ENCODE measurements at regions not wholly inside any gene's neighbourhood (a gene's known extent, or its start where the extent isn't known, plus 50 kb on each side); places are given as distances from the start of the nearest gene placed in this dataset.
A peak's percentile ranks its signal among the peaks of the same experiment; 100 is the strongest.

DNA sequence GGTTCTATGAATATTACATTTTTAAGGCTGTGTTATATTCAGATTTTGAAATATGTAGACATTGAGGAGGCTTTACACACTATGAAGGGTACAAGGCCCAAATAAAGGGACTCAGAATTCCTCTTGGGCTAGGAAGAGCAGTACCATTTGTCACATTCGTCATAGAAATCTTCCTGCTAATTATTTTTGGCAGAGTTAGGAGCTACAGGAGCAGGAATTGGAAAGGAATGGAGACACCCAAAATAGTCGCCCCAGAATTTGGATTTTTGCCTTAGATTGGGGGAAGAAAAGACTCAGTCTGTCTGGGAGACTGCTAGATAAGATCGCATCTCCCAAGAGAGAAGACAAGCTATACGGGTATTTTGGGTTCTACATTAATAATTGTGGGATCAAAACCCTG lies 176.4 kb upstream of the DACH1 start:
- no peaks in the 10 kb centered on the region for H3K27me3 ChIP-seq (replicated peaks; ENCODE audit: control insufficient read depth, insufficient read depth, low read length)
- no peak overlapping the region for H3K9ac ChIP-seq (ENCODE audit: low read length)
- H3K36me3 ChIP-seq (ENCODE audit: control insufficient read depth, insufficient read depth, low read length, severe bottlenecking): no peaks in the 10 kb centered on the region
- no peaks in the 10 kb centered on the region for H3K9me3 ChIP-seq (ENCODE audit: control insufficient read depth, low read length)
- no peaks in the 10 kb centered on the region for H3K4me1 ChIP-seq (ENCODE audit: control insufficient read depth, insufficient read depth, low read length)
- H3K4me3 ChIP-seq (ENCODE audit: low read length): no peak overlapping the region
- no peak for DNase-seq (ENCODE audit: low read depth)

DNA sequence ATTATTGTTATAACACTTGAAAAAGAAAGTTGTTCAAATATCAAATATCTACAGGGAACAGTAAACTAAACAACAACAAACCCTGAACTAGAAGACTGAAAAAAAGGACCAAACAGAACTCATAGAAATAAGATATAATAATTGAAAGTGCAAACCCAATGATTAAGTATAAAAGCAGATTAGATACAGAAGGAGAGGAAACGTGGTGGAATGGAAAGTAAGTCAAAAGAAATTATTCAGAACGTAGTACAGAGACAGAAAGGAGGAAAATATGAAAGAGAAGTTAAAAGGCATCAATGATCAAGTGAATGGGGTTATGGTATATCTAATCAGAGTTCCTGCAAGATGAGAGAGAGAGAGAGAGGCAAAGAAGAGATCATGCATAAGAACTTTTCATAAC lies 174.2 kb upstream of the DACH1 start:
- Histone ChIP-seq H3K4me1 (ENCODE audit: control insufficient read depth, insufficient read depth, low read length) (no peaks in the 10 kb centered on the region), H3K36me3 (ENCODE audit: control insufficient read depth, insufficient read depth, low read length, severe bottlenecking) (no peaks in the 10 kb centered on the region), H3K9me3 (ENCODE audit: control insufficient read depth, low read length) (no peaks in the 10 kb centered on the region), H3K4me3 (ENCODE audit: low read length) (no peak overlapping the region), H3K27me3 (replicated peaks; ENCODE audit: control insufficient read depth, insufficient read depth, low read length) (no peaks in the 10 kb centered on the region), H3K9ac (ENCODE audit: low read length) (no peak overlapping the region)
- DNase-seq (ENCODE audit: low read depth): no peak

DNA sequence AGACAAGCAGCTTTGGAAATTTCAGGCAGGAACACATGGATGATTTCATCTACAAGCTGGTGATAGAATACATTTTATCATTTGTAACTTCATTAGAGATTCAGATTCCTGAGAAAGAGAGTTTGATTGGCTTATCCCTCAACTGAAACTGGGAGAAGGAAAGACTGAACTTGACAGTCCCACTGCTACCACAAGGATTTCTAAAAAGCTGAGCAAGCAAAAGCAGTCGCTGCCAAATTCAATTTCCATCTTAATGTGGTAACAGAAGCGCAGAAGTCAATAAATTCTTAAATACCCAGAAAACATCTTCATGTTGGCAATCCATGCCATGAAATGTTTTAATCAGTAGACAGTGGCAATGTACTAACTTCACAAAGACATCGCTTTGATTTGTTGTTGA lies 172.1 kb upstream of the DACH1 start:
- H3K9me3 ChIP-seq (ENCODE audit: control insufficient read depth, low read length): no peaks in the 10 kb centered on the region
- no peak overlapping the region for H3K4me3 ChIP-seq (ENCODE audit: low read length)
- no peaks in the 10 kb centered on the region for H3K27me3 ChIP-seq (replicated peaks; ENCODE audit: control insufficient read depth, insufficient read depth, low read length)
- DNase-seq (ENCODE audit: low read depth): no peak
- H3K4me1 ChIP-seq (ENCODE audit: control insufficient read depth, insufficient read depth, low read length): no peaks in the 10 kb centered on the region
- no peak overlapping the region for H3K9ac ChIP-seq (ENCODE audit: low read length)
- H3K36me3 ChIP-seq (ENCODE audit: control insufficient read depth, insufficient read depth, low read length, severe bottlenecking): no peaks in the 10 kb centered on the region

DNA sequence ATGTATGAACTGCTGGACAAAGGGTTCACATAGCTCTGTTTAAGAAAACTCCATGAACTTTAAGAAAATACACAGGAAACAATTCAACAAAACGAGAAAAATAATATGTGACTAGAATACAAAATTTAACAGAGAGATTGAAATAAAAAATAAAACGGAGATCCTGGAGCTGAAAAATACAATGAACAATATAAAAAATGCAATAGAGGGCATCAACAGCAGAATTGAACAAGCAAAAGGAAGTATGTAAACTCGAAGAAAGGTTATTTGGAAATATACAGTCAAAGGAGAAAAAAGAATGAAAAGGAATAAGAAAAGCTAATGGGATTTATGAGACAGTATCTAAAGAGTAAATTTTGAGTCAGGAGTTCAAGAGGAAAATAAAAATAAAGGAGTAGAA lies 163.0 kb upstream of the DACH1 start:
- H3K36me3 ChIP-seq (ENCODE audit: control insufficient read depth, insufficient read depth, low read length, severe bottlenecking): no peaks in the 10 kb centered on the region
- DNase-seq (ENCODE audit: low read depth): no peak
- H3K9ac ChIP-seq (ENCODE audit: low read length): no peak overlapping the region
- peaks cover 7% of the 10 kb centered on the region for H3K9me3 ChIP-seq (ENCODE audit: control insufficient read depth, low read length)
- H3K4me1 ChIP-seq (ENCODE audit: control insufficient read depth, insufficient read depth, low read length): no peaks in the 10 kb centered on the region
- no peak overlapping the region for H3K4me3 ChIP-seq (ENCODE audit: low read length)
- H3K27me3 ChIP-seq (replicated peaks; ENCODE audit: control insufficient read depth, insufficient read depth, low read length): no peaks in the 10 kb centered on the region

DNA sequence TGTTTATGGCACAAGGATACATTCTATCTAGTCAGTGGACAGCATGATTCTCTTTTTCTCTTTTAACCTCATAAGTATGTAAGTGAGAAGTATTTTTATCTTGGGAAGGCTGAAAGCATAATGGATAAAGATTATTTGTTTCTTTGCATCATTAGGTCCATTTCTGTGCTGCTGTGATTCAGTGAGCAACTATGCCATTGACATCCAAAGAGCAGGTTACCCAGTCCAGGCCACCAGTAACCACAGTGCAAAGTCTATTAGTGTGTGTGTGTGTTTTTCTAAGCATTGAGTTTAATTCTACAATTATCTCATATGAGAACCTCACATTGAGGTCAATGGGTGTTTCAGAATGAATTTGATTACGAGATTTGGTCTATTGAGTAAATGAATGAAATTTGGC lies 158.8 kb upstream of the DACH1 start:
- Histone ChIP-seq H3K4me1 (ENCODE audit: control insufficient read depth, insufficient read depth, low read length) (no peaks in the 10 kb centered on the region), H3K4me3 (ENCODE audit: low read length) (no peak overlapping the region), H3K27me3 (replicated peaks; ENCODE audit: control insufficient read depth, insufficient read depth, low read length) (no peaks in the 10 kb centered on the region), H3K9me3 (ENCODE audit: control insufficient read depth, low read length) (peaks cover under 1% of the 10 kb centered on the region), H3K9ac (ENCODE audit: low read length) (no peak overlapping the region), H3K36me3 (ENCODE audit: control insufficient read depth, insufficient read depth, low read length, severe bottlenecking) (no peaks in the 10 kb centered on the region)
- DNase-seq (ENCODE audit: low read depth): no peak

DNA sequence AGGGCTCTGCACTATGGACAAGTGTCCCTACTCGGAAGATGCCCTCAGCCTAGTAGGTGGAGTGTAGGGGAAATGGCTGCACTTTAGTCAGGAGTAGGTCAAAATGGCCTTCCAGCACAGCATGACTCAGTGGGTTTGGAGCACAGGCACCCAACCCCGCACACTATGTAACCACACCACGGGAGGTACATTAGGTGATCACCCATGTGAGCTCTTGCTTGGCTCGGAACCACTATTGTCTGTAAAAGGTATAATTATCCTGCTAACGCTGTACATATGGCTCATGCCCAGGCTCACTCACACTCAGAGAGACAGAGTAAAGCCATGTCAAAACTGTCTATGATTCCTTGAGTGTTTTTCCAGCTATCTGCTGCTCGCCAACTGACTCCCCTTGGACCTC lies 156.9 kb upstream of the DACH1 start:
- Histone ChIP-seq H3K4me1 (ENCODE audit: control insufficient read depth, insufficient read depth, low read length) (no peaks in the 10 kb centered on the region), H3K36me3 (ENCODE audit: control insufficient read depth, insufficient read depth, low read length, severe bottlenecking) (no peaks in the 10 kb centered on the region), H3K9me3 (ENCODE audit: control insufficient read depth, low read length) (no peaks in the 10 kb centered on the region), H3K27me3 (replicated peaks; ENCODE audit: control insufficient read depth, insufficient read depth, low read length) (no peaks in the 10 kb centered on the region), H3K9ac (ENCODE audit: low read length) (no peak overlapping the region), H3K4me3 (ENCODE audit: low read length) (no peak overlapping the region)
- DNase-seq (ENCODE audit: low read depth): no peak

DNA sequence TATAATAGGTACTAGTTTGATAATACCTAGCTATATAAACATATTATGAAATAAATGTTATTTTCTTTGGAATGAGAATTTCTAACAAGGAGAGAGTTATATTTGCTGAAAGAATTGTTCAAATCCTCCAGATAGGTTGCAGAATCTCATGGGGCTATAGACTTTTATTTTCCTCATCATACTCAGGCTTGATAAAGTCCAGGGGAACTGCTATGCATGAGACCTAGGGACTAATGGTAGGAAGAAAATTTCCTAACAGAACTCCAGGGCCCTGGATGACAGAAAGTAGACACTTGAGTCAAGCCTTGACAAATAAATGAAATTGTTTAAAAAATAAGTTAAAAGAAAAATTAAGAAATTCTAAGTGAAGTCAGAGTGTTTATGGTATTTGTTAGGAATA lies 138.5 kb upstream of the DACH1 start:
- Histone ChIP-seq H3K27me3 (replicated peaks; ENCODE audit: control insufficient read depth, insufficient read depth, low read length) (no peaks in the 10 kb centered on the region), H3K4me3 (ENCODE audit: low read length) (no peak overlapping the region), H3K9ac (ENCODE audit: low read length) (no peak overlapping the region), H3K36me3 (ENCODE audit: control insufficient read depth, insufficient read depth, low read length, severe bottlenecking) (no peaks in the 10 kb centered on the region), H3K4me1 (ENCODE audit: control insufficient read depth, insufficient read depth, low read length) (peaks cover 7% of the 10 kb centered on the region), H3K9me3 (ENCODE audit: control insufficient read depth, low read length) (peaks cover 3% of the 10 kb centered on the region)
- DNase-seq (ENCODE audit: low read depth): peak; percentile 1

DNA sequence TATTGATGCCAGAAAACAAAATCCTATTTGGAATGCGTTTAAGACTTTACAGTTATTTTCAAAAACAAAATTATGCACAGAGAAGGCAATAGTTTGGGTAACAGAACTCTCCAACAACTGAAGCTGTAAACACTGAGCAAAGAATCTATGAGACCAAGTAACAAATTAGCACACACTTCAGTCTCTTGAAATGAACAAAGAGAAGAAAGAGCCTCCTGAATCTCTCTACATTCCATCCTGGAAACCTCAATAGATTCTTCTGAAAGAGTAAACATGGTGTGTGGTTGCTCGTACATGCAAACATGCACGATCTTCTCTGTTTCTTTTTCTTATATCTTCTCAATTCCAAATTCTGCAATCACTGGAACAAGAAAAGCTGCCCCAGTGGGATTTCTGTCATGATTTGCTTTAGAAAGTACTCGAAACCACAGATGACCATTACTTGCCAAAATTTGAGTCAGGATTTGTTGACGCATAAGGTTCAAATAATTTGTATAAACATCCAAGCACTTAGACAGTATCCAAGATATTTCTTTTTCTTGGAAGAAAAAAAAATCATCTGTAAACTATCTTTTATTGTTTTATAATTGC lies 137.9 kb upstream of the DACH1 start:
- no peak overlapping the region for H3K9ac ChIP-seq (ENCODE audit: low read length)

DNA sequence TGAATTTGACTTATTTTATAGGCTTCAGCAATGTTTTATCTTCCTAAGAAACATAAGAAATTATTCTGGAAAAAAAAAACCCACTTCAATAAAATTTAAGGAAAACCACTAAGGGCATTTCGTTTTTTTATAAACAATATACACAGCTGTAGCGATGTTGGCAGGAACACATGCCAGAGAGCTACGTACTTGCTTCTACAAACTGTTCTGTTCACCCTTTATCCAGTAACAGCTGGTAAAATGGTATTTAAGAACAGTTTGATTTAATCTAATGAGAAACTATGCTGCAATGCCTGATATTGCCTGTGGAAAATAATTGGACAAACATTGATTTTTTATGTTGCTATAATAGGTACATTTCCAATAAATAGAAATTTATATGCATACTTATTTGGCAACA lies 137.2 kb upstream of the DACH1 start:
- Histone ChIP-seq H3K4me1 (ENCODE audit: control insufficient read depth, insufficient read depth, low read length) (peaks cover 7% of the 10 kb centered on the region), H3K9ac (ENCODE audit: low read length) (no peak overlapping the region), H3K4me3 (ENCODE audit: low read length) (peak overlapping the region; percentile 61), H3K9me3 (ENCODE audit: control insufficient read depth, low read length) (peaks cover 7% of the 10 kb centered on the region), H3K27me3 (replicated peaks; ENCODE audit: control insufficient read depth, insufficient read depth, low read length) (no peaks in the 10 kb centered on the region), H3K36me3 (ENCODE audit: control insufficient read depth, insufficient read depth, low read length, severe bottlenecking) (no peaks in the 10 kb centered on the region)
- DNase-seq (ENCODE audit: low read depth): peak; percentile 3

More for the DNA sequence above, 137.9 kb upstream of the DACH1 start:
- peak; percentile 56 for DNase-seq (ENCODE audit: low read depth)
- Histone ChIP-seq H3K27me3 (replicated peaks; ENCODE audit: control insufficient read depth, insufficient read depth, low read length) (no peaks in the 10 kb centered on the region), H3K9me3 (ENCODE audit: control insufficient read depth, low read length) (peaks cover 4% of the 10 kb centered on the region), H3K36me3 (ENCODE audit: control insufficient read depth, insufficient read depth, low read length, severe bottlenecking) (no peaks in the 10 kb centered on the region), H3K4me3 (ENCODE audit: low read length) (peak overlapping the region; percentile 61), H3K4me1 (ENCODE audit: control insufficient read depth, insufficient read depth, low read length) (peaks cover 7% of the 10 kb centered on the region)

DNA sequence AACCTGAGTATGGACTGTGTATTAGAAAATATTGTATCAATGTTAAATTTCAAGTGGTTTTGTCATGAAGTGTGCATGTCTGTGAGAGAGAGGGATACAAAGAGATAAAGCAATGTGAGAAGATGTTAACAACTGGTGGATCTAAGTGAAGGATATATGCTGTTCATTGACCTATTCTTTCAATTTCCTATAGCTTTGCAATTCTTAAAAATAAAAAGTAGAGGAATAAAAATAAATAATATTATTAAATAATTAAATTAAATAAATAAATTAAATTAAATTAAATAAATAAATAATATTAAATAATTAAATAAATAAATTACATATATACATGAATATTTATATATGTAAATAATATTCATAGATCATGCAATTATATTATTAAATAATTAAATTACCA lies 131.2 kb upstream of the DACH1 start:
- Histone ChIP-seq H3K4me1 (ENCODE audit: control insufficient read depth, insufficient read depth, low read length) (no peaks in the 10 kb centered on the region), H3K9ac (ENCODE audit: low read length) (no peak overlapping the region), H3K4me3 (ENCODE audit: low read length) (no peak overlapping the region), H3K27me3 (replicated peaks; ENCODE audit: control insufficient read depth, insufficient read depth, low read length) (no peaks in the 10 kb centered on the region), H3K9me3 (ENCODE audit: control insufficient read depth, low read length) (peaks cover 13% of the 10 kb centered on the region), H3K36me3 (ENCODE audit: control insufficient read depth, insufficient read depth, low read length, severe bottlenecking) (no peaks in the 10 kb centered on the region)
- no peak for DNase-seq (ENCODE audit: low read depth)

DNA sequence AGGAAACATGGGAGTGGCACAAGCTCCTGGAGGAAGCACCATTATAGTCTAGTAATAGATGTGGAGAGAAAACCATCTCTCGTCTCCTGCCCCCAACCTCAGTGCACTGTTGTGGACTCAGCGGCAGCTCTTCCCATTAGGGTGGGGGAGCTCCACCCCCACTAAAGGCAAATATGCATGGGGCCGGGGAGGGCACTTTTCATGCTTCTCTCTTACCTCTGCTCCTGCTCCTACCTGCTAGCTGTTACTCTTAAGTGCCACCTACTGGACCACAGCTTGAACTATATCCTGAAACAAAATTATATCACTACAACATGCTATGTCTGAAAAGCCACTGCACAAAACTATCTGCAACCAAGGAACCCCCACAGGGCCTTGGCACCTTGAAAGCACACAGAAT lies 112.6 kb upstream of the DACH1 start:
- Histone ChIP-seq H3K4me1 (ENCODE audit: control insufficient read depth, insufficient read depth, low read length) (no peaks in the 10 kb centered on the region), H3K36me3 (ENCODE audit: control insufficient read depth, insufficient read depth, low read length, severe bottlenecking) (no peaks in the 10 kb centered on the region), H3K9me3 (ENCODE audit: control insufficient read depth, low read length) (peaks cover 10% of the 10 kb centered on the region), H3K9ac (ENCODE audit: low read length) (no peak overlapping the region), H3K4me3 (ENCODE audit: low read length) (no peak overlapping the region), H3K27me3 (replicated peaks; ENCODE audit: control insufficient read depth, insufficient read depth, low read length) (no peaks in the 10 kb centered on the region)
- no peak for DNase-seq (ENCODE audit: low read depth)

DNA sequence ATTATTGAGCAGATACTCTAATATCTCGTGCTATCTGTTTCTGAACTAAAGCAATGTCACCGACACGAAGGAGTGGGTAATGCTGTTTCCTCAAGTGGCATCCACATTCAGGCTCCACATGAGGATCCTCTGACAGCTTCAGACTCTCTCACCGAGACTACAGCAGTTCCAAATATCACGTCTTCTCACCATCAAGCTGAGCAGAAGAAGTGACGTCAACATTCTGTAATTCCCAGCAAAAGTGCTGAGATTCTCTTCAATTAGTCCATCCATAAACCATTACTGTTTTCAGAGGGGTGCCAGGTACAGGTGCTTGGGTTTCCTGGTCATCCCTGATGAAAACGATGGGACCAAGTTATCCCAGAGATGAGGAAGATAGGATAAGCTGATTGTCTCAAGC lies 110.0 kb upstream of the DACH1 start:
- DNase-seq (ENCODE audit: low read depth): no peak
- Histone ChIP-seq H3K9ac (ENCODE audit: low read length) (no peak overlapping the region), H3K9me3 (ENCODE audit: control insufficient read depth, low read length) (no peaks in the 10 kb centered on the region), H3K27me3 (replicated peaks; ENCODE audit: control insufficient read depth, insufficient read depth, low read length) (no peaks in the 10 kb centered on the region), H3K4me1 (ENCODE audit: control insufficient read depth, insufficient read depth, low read length) (no peaks in the 10 kb centered on the region), H3K4me3 (ENCODE audit: low read length) (no peak overlapping the region), H3K36me3 (ENCODE audit: control insufficient read depth, insufficient read depth, low read length, severe bottlenecking) (no peaks in the 10 kb centered on the region)

Data from adipocyte (in vitro differentiated cells).